Smooth muscle cell (in vitro differentiated cells): ENCODE measurements at regions not wholly inside any gene's neighbourhood (a gene's known extent, or its start where the extent isn't known, plus 50 kb on each side); places are given as distances from the start of the nearest gene placed in this dataset.
A peak's percentile ranks its signal among the peaks of the same experiment; 100 is the strongest.

ENCODE experiments used
- DNase-seq: peaks from one replicate; lab custom pipeline; 2025; ENCODE audit not compliant: unreplicated experiment; lab: John Stamatoyannopoulos, UW
- H2AFZ ChIP-seq: fragments of 200-600 bp; sonication (generic); 2 replicates; pipeline ENCODE4 v1.6.0; 2016; ENCODE audit warnings: antibody characterized with exemption, low read depth, mild to moderate bottlenecking
- H3F3A ChIP-seq: fragments of 200-600 bp; sonication (generic); 2 replicates; pipeline ENCODE4 v1.6.0; 2017; ENCODE audit warnings: antibody characterized with exemption, low read depth
- H3K27ac ChIP-seq: fragments of 200-600 bp; sonication (generic); 2 replicates; pipeline ENCODE4 v1.5.1; 2016; ENCODE audit warnings: low read depth, mild to moderate bottlenecking
- H3K27me3 ChIP-seq: fragments of 200-600 bp; sonication (generic); 2 replicates; pipeline ENCODE4 v1.6.1; 2016; ENCODE audit warnings: low read depth, mild to moderate bottlenecking
- H3K36me3 ChIP-seq: fragments of 200-600 bp; sonication (generic); 2 replicates; pipeline ENCODE4 v1.5.1; 2016; ENCODE audit warnings: low read depth
- H3K4me1 ChIP-seq: fragments of 200-600 bp; sonication (generic); 2 replicates; pipeline ENCODE4 v1.5.1; 2016; ENCODE audit warnings: low read depth
- H3K4me2 ChIP-seq: fragments of 200-600 bp; sonication (generic); 2 replicates; pipeline ENCODE4 v1.6.0; 2016; ENCODE audit warnings: mild to moderate bottlenecking
- H3K4me3 ChIP-seq: fragments of 200-600 bp; sonication (generic); 2 replicates; pipeline ENCODE4 v1.5.1; 2016; ENCODE audit warnings: mild to moderate bottlenecking
- H3K79me2 ChIP-seq: fragments of 200-600 bp; sonication (generic); 2 replicates; pipeline ENCODE4 v1.6.0; 2016; ENCODE audit warnings: low read depth, mild to moderate bottlenecking
- H3K9ac ChIP-seq: fragments of 200-600 bp; sonication (generic); 2 replicates; pipeline ENCODE4 v1.6.0; 2016; ENCODE audit warnings: low read depth
- H3K9me3 ChIP-seq: fragments of 200-600 bp; sonication (generic); replicated peaks from 2 replicates; pipeline ENCODE4 v1.5.1; 2016; ENCODE audit warnings: low read depth
- H4K20me1 ChIP-seq: fragments of 200-600 bp; sonication (generic); 2 replicates; pipeline ENCODE4 v1.6.0; 2016; ENCODE audit warnings: low read depth
- WGBS: methylation state at CpG from one replicate; pipeline ENCODE4 v1.1.7; 2016; ENCODE audit warnings: low lambda C conversion rate; 5-methylcytosine and 5-hydroxymethylcytosine counted together
- TF ChIP-seq, protein P1 (sequence below): fragments of 200-600 bp; sonication (generic); IDR thresholded peaks from 2 replicates; pipeline ENCODE4 v1.5.1; 2017; ENCODE audit warnings: borderline replicate concordance, mild to moderate bottlenecking, antibody characterized with exemption; ENCODE audit not compliant: insufficient read depth, poor library complexity, severe bottlenecking

DNA sequence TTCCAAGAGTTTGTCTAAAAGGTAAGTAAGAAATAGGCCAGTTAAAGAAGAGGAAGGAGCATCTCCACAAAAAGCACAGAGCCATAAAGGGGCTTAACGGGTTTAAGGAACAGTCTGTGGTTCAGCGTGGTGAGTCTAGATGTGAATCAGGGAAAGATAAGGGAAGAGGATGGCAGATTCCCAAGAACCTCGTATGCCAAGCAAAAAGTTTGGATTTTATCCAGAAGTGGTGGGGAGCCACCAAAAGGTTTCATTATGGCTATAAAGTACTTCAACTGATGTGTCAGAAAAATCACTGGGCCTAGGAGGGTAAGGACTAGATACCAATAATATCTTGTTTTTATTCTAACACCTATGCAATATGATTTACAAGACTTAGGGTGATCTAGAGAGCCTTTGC lies 161.9 kb upstream of the PTER start:
- no peak overlapping the region for H3K4me2 ChIP-seq
- H3K9me3 ChIP-seq: no peaks in the 10 kb centered on the region
- TF ChIP-seq, protein P1, sequence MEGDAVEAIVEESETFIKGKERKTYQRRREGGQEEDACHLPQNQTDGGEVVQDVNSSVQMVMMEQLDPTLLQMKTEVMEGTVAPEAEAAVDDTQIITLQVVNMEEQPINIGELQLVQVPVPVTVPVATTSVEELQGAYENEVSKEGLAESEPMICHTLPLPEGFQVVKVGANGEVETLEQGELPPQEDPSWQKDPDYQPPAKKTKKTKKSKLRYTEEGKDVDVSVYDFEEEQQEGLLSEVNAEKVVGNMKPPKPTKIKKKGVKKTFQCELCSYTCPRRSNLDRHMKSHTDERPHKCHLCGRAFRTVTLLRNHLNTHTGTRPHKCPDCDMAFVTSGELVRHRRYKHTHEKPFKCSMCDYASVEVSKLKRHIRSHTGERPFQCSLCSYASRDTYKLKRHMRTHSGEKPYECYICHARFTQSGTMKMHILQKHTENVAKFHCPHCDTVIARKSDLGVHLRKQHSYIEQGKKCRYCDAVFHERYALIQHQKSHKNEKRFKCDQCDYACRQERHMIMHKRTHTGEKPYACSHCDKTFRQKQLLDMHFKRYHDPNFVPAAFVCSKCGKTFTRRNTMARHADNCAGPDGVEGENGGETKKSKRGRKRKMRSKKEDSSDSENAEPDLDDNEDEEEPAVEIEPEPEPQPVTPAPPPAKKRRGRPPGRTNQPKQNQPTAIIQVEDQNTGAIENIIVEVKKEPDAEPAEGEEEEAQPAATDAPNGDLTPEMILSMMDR: no peak
- H3K4me1 ChIP-seq: no peaks in the 10 kb centered on the region
- H3F3A ChIP-seq: no peaks in the 10 kb centered on the region
- DNase-seq: no peak
- no peak overlapping the region for H3K9ac ChIP-seq
- no peak overlapping the region for H2AFZ ChIP-seq
- H4K20me1 ChIP-seq: no peaks in the 10 kb centered on the region
- WGBS: 36% methylated on average over 3 of the region's 3 CpGs
- H3K36me3 ChIP-seq: no peaks in the 10 kb centered on the region
- H3K27me3 ChIP-seq: no peaks in the 10 kb centered on the region
- H3K27ac ChIP-seq: peak overlapping the region; percentile 55
- no peaks in the 10 kb centered on the region for H3K79me2 ChIP-seq
- no peak overlapping the region for H3K4me3 ChIP-seq

- H3K9me3 ChIP-seq: no peaks in the 10 kb centered on the region
These were observed 156.2 kb upstream of the PTER start for GRCh38 chr10:16280595-16280994.

DNA sequence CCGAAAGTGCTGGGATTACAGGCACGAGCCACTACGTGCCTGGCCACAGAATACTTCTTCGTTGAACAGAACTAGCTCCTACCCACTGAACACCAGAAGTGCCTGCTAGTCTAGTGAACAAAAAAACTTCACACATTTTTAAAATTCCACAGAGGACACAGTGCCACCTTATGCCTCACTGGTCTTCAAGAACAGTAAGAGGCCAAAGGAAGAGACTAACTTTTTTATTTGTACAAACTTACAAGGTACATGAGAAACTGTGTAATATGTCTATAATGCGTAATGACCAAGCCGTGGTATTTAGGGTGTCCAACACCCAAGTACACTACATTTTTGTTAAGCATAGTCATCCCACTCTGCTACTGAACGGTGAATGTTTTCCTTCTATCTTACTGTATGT lies 144.4 kb upstream of the PTER start:
- Histone ChIP-seq H3K79me2 (no peaks in the 10 kb centered on the region), H3K9me3 (no peaks in the 10 kb centered on the region), H4K20me1 (no peaks in the 10 kb centered on the region), H3K27ac (no peak overlapping the region), H3K27me3 (no peaks in the 10 kb centered on the region), H3K4me1 (no peaks in the 10 kb centered on the region), H3K36me3 (no peaks in the 10 kb centered on the region), H3K4me2 (no peak overlapping the region), H3F3A (no peaks in the 10 kb centered on the region), H3K4me3 (no peak overlapping the region), H2AFZ (no peak overlapping the region), H3K9ac (no peak overlapping the region)
- no peak for DNase-seq
- TF ChIP-seq, protein P1: no peak
- WGBS: 71% methylated on average over 7 of the region's 7 CpGs

More at GRCh38 chr10:16280595-16280994, 156.2 kb upstream of the PTER start:
- Histone ChIP-seq H3K27me3 (no peaks in the 10 kb centered on the region), H3F3A (no peaks in the 10 kb centered on the region), H3K4me2 (no peak overlapping the region), H3K79me2 (no peaks in the 10 kb centered on the region), H3K36me3 (no peaks in the 10 kb centered on the region), H4K20me1 (no peaks in the 10 kb centered on the region), H3K4me3 (no peak overlapping the region), H2AFZ (no peak overlapping the region), H3K9ac (no peak overlapping the region), H3K4me1 (no peaks in the 10 kb centered on the region), H3K27ac (no peak overlapping the region)
- DNase-seq: no peak
- 91% methylated on average over 4 of the region's 4 CpGs for WGBS
- TF ChIP-seq, protein P1: no peak

DNA sequence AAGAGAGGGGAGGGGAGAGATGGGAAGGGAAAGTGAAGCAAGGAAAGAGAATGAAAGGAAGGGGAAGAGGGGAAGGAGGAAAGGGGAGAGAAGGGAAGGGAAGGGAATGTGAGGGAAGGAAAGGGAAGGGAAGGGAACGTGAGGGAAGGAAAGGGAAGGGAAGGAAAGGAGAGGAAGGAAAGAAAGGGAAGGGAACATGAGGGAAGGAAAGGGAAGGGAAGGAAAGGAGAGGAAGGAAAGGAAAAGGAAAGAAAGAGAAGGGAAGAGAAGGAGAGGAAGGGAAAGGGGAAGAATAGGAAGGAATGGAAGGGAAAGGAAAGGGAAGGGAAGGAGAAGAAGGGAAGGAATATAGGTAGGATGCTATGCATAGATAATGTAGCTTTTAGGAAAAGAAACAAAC lies 139.7 kb upstream of the PTER start:
- no peak overlapping the region for H3K9ac ChIP-seq
- TF ChIP-seq, protein P1: no peak
- no peak overlapping the region for H2AFZ ChIP-seq
- no peaks in the 10 kb centered on the region for H4K20me1 ChIP-seq
- no peaks in the 10 kb centered on the region for H3K4me1 ChIP-seq
- no peaks in the 10 kb centered on the region for H3K27me3 ChIP-seq
- no peak overlapping the region for H3K4me3 ChIP-seq
- H3K27ac ChIP-seq: no peak overlapping the region
- H3K9me3 ChIP-seq: no peaks in the 10 kb centered on the region
- no peak overlapping the region for H3K4me2 ChIP-seq
- H3F3A ChIP-seq: no peaks in the 10 kb centered on the region
- H3K79me2 ChIP-seq: no peaks in the 10 kb centered on the region
- no peaks in the 10 kb centered on the region for H3K36me3 ChIP-seq
- no peak for DNase-seq
- 29% methylated on average over 1 of the region's 1 CpG for WGBS
